ENCODE measurements at regions not wholly inside any gene's neighbourhood (a gene's known extent, or its start where the extent isn't known, plus 50 kb on each side); places are given as distances from the start of the nearest gene placed in this dataset.

DNA sequence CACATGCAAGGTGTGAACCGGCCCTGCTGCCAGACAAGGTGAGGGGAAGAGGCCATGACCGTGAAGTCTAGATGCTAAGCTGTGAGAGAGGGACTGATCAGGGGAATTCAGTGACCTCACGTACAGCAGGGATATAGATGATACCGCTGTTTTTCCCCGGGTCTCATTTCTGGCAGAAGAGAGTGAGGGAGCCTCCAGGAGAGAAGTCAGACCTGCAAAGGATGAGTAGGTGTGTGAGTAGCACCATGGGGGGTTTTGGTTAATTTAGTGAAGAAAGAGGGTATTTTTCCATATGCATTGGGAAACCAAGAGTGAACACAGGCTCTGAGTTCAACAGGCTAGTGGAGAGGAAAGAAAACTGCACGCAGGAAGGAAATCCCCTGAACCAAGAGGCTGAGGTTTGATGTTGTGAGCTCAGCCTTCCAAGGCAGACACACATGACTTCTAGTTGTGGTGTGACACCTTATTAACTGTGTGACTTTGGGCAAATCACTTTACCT lies 127.6 kb upstream of the GATB start:
- TF ChIP-seq, protein P1, sequence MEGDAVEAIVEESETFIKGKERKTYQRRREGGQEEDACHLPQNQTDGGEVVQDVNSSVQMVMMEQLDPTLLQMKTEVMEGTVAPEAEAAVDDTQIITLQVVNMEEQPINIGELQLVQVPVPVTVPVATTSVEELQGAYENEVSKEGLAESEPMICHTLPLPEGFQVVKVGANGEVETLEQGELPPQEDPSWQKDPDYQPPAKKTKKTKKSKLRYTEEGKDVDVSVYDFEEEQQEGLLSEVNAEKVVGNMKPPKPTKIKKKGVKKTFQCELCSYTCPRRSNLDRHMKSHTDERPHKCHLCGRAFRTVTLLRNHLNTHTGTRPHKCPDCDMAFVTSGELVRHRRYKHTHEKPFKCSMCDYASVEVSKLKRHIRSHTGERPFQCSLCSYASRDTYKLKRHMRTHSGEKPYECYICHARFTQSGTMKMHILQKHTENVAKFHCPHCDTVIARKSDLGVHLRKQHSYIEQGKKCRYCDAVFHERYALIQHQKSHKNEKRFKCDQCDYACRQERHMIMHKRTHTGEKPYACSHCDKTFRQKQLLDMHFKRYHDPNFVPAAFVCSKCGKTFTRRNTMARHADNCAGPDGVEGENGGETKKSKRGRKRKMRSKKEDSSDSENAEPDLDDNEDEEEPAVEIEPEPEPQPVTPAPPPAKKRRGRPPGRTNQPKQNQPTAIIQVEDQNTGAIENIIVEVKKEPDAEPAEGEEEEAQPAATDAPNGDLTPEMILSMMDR (IDR thresholded peaks at IDR 0.05; ENCODE audit: poor library complexity): no peak
- TF ChIP-seq EZH2phosphoT487 (IDR thresholded peaks at IDR 0.05; ENCODE audit: low read depth, severe bottlenecking, unreplicated experiment): no peak

Measured in hepatocyte (in vitro differentiated cells).